GM12891 (cell line): ENCODE measurements at regions not wholly inside any gene's neighbourhood (a gene's known extent, or its start where the extent isn't known, plus 50 kb on each side); places are given as distances from the start of the nearest gene placed in this dataset.

Experiments
- POLR2A ChIP-seq: IDR thresholded peaks from 2 replicates; pipeline ENCODE4 v1.6.1; 2011; ENCODE audit warnings: low read depth, low read length, control low read depth
- POLR2AphosphoS5 ChIP-seq: IDR thresholded peaks from 2 replicates; pipeline ENCODE4 v1.6.1; 2011; ENCODE audit warnings: low read depth, low read length, control low read depth
- POU2F2 ChIP-seq: IDR thresholded peaks from 2 replicates; pipeline ENCODE4 v1.6.1; 2011; ENCODE audit warnings: low read depth, mild to moderate bottlenecking, control low read depth, low read length, moderate library complexity

- TF ChIP-seq POLR2AphosphoS5 (no peak), POLR2A (no peak), POU2F2 (no peak)
Observed at GRCh38 chrX:63270873-63271272, 80.3 kb downstream of the SPIN4 start.
